HepG2 (cell line): ENCODE measurements at regions not wholly inside any gene's neighbourhood (a gene's known extent, or its start where the extent isn't known, plus 50 kb on each side); places are given as distances from the start of the nearest gene placed in this dataset.

Source experiments
- PCBP1 ChIP-seq: fragments of 200-400 bp; formaldehyde crosslinking; IDR thresholded peaks from 2 replicates; pipeline ENCODE4 v1.6.1; 2017; ENCODE audit warnings: mild to moderate bottlenecking, low read depth, low read length, borderline replicate concordance
- SIN3A ChIP-seq: IDR thresholded peaks from 2 replicates; pipeline ENCODE4 v1.6.1; 2011; ENCODE audit warnings: low read depth, mild to moderate bottlenecking, control low read depth, low read length, borderline replicate concordance
- ZBTB49 ChIP-seq: sonication (generic); formaldehyde crosslinking; IDR thresholded peaks from 2 replicates; pipeline ENCODE4 v1.4.0; 2020; ENCODE audit warnings: missing genetic modification reagents, borderline replicate concordance
- ZNF781 ChIP-seq: sonication (generic); formaldehyde crosslinking; IDR thresholded peaks from 2 replicates; pipeline ENCODE4 v1.5.1; 2020; ENCODE audit warnings: borderline replicate concordance, mild to moderate bottlenecking, missing genetic modification reagents; ENCODE audit errors: not compliant biosample characterization

GRCh38 chr6:156189714-156190113 is 587.5 kb upstream of the ARID1B start:
- no peak for TF ChIP-seq ZNF781
- no peak for TF ChIP-seq PCBP1
- TF ChIP-seq SIN3A = no peak
- TF ChIP-seq ZBTB49 (CRISPR knock-in tag) = no peak
